HCT116 (cell line): ENCODE measurements at regions not wholly inside any gene's neighbourhood (a gene's known extent, or its start where the extent isn't known, plus 50 kb on each side); places are given as distances from the start of the nearest gene placed in this dataset.

ENCODE experiments used
- ATAC-seq: fragments of 200-7000 bp; cut with Tn5 transposase; 2 replicates; pipeline ENCODE4 v1.9.1; 2020; ENCODE audit warnings: mild to moderate bottlenecking, moderate library complexity
- BruUV-seq: library from RNA; stranded (reverse); fragments of 400-500 nt; replicated peaks from 2 replicates; lab custom pipeline; 2021; lab: Mats Ljungman, UMichigan
- CTCF ChIA-PET: fragments of 300-600 bp; sonication (Branson Sonifier 250); formaldehyde crosslinking; loops from one replicate; lab custom pipeline; 2021; ENCODE audit warnings: antibody characterized with exemption; lab: Charles Lee
- POLR2A ChIA-PET: fragments of 300-600, 350-600 bp; sonication (Branson Sonifier 250); formaldehyde crosslinking; loops from one replicate; lab custom pipeline; 2021; ENCODE audit warnings: antibody characterized with exemption; lab: Charles Lee
- RAD21 ChIA-PET, 2 experiments: fragments of 300-600 bp; sonication (Branson Sonifier 250); formaldehyde crosslinking; loops; one replicate each; lab custom pipeline; 2023; ENCODE audit warnings: low total read pairs in 2 of 2; ENCODE audit not compliant: uncharacterized antibody in 2 of 2, unreplicated experiment in 2 of 2, low non-redundant PET in 1 of 2; lab: Charles Lee
- DNase-seq: peaks from one replicate; pipeline ENCODE4 v3.0.0-alpha.2; 2010; ENCODE audit warnings: low read depth, low spot score
- H2AFZ ChIP-seq: fragments of 200-600 bp; shearing (Covaris generic), sonication (generic); 2 replicates; pipeline ENCODE4 v1.6.1; 2017; ENCODE audit warnings: low read depth, mixed run types, mixed read lengths, antibody characterized with exemption, low read length; ENCODE audit not compliant: poor library complexity, severe bottlenecking
- H3K27ac ChIP-seq: 2 replicates; pipeline ENCODE4 v1.5.1; 2012; ENCODE audit warnings: low read depth, low read length
- H3K27me3 ChIP-seq: fragments of 200-600 bp; sonication (generic); 2 replicates; pipeline ENCODE4 v1.6.1; 2016; ENCODE audit warnings: mixed run types, low read length, mixed read lengths; ENCODE audit not compliant: insufficient read depth
- H3K36me3 ChIP-seq, 2 experiments: fragments of 200-500 bp in 1 of 2; fragments of 200-600 bp in 1 of 2; sonication (Bioruptor generic) in 1 of 2; sonication (generic) in 1 of 2; 2 replicates each; pipeline versions ENCODE4 v1.5.1 to v1.6.1; 2014 to 2016; ENCODE audit warnings: low read length in 2 of 2, inconsistent platforms in 1 of 2, mixed read lengths in 1 of 2, mixed run types in 1 of 2; ENCODE audit not compliant: insufficient read depth in 2 of 2, control insufficient read depth in 1 of 2
- H3K4me1 ChIP-seq, 2 experiments: fragments of 200-600 bp in 1 of 2; sonication (generic) in 1 of 2; 2 replicates each; pipeline versions ENCODE4 v1.5.1 to v1.6.1; 2012 to 2017; ENCODE audit warnings: low read length in 2 of 2, inconsistent platforms in 1 of 2, mild to moderate bottlenecking in 1 of 2, mixed read lengths in 1 of 2, mixed run types in 1 of 2, moderate library complexity in 1 of 2; ENCODE audit not compliant: insufficient read depth in 2 of 2, control insufficient read depth in 1 of 2
- H3K4me2 ChIP-seq: fragments of 200-600 bp; sonication (generic); 2 replicates; pipeline ENCODE4 v1.6.1; 2017; ENCODE audit warnings: mixed run types, low read length, mixed read lengths
- H3K4me3 ChIP-seq, 2 experiments: fragments of 200-600 bp in 1 of 2; sonication (generic) in 1 of 2; replicated peaks in 1 of 2; 2 replicates each; pipeline ENCODE4 v1.5.1; 2011 to 2016; ENCODE audit warnings: low read length in 2 of 2, control low read depth in 1 of 2, low read depth in 1 of 2, mild to moderate bottlenecking in 1 of 2, mixed read lengths in 1 of 2, mixed run types in 1 of 2
- H3K79me2 ChIP-seq: fragments of 200-600 bp; sonication (generic); 2 replicates; pipeline ENCODE4 v1.6.1; 2017; ENCODE audit warnings: mild to moderate bottlenecking, mixed run types, low read length, moderate library complexity, mixed read lengths; ENCODE audit not compliant: insufficient read depth
- H3K9ac ChIP-seq: fragments of 200-600 bp; sonication (generic); 2 replicates; pipeline ENCODE4 v1.6.1; 2016; ENCODE audit warnings: low read length, mixed read lengths
- H3K9me2 ChIP-seq: fragments of 200-600 bp; sonication (generic), shearing (Covaris generic); 2 replicates; pipeline ENCODE4 v1.6.1; 2017; ENCODE audit warnings: mixed run types, mild to moderate bottlenecking, moderate library complexity; ENCODE audit not compliant: insufficient read depth
- H3K9me3 ChIP-seq, 2 experiments: fragments of 200-500 bp in 1 of 2; fragments of 200-600 bp in 1 of 2; sonication (Bioruptor generic) in 1 of 2; sonication (generic) in 1 of 2; 2 replicates each; pipeline ENCODE4 v1.6.1; 2014 to 2017; ENCODE audit warnings: low read length in 2 of 2, mixed read lengths in 2 of 2, inconsistent platforms in 1 of 2, low read depth in 1 of 2, mild to moderate bottlenecking in 1 of 2, mixed run types in 1 of 2, moderate library complexity in 1 of 2; ENCODE audit not compliant: control insufficient read depth in 1 of 2, insufficient read depth in 1 of 2
- H4K20me1 ChIP-seq: fragments of 200-600 bp; sonication (generic), shearing (Covaris generic); 2 replicates; pipeline ENCODE4 v1.6.1; 2017; ENCODE audit warnings: mixed run types, mild to moderate bottlenecking, moderate library complexity; ENCODE audit not compliant: insufficient read depth
- ATF3 ChIP-seq: IDR thresholded peaks from 2 replicates; pipeline ENCODE4 v1.6.1; 2012
- CBX3 ChIP-seq: IDR thresholded peaks from 2 replicates; pipeline ENCODE4 v1.6.1; 2012; ENCODE audit warnings: low read depth
- CTCF ChIP-seq, 3 experiments: fragments of 200-600 bp in 1 of 3; sonication (generic) in 1 of 3; IDR thresholded peaks in 2 of 3; conservative IDR thresholded peaks in 1 of 3; 2 replicates each; pipeline ENCODE4 v1.5.1; 2012 to 2017; ENCODE audit warnings: low read depth in 2 of 3, low read length in 2 of 3, antibody characterized with exemption in 1 of 3, borderline replicate concordance in 1 of 3, control low read depth in 1 of 3, mild to moderate bottlenecking in 1 of 3, mixed read lengths in 1 of 3, mixed run types in 1 of 3, moderate library complexity in 1 of 3; ENCODE audit not compliant: insufficient read depth in 1 of 3
- EGR1 ChIP-seq: IDR thresholded peaks from 2 replicates; pipeline ENCODE4 v1.6.1; 2012; ENCODE audit warnings: low read depth
- ELF1 ChIP-seq: IDR thresholded peaks from 2 replicates; pipeline ENCODE4 v1.6.1; 2012; ENCODE audit warnings: low read depth, borderline replicate concordance
- EZH2phosphoT487 ChIP-seq: fragments of 200-600 bp; IDR thresholded peaks from 2 replicates; pipeline ENCODE4 v1.6.1; 2018; ENCODE audit warnings: antibody characterized with exemption, borderline replicate concordance
- FOSL1 ChIP-seq: IDR thresholded peaks from 2 replicates; pipeline ENCODE4 v1.6.1; 2012; ENCODE audit warnings: low read depth
- MAX ChIP-seq: IDR thresholded peaks from 2 replicates; pipeline ENCODE4 v1.6.1; 2012
- RAD21 ChIP-seq: IDR thresholded peaks from 2 replicates; pipeline ENCODE4 v1.6.1; 2012; ENCODE audit warnings: low read depth, mild to moderate bottlenecking
- REST ChIP-seq: IDR thresholded peaks from 2 replicates; pipeline ENCODE4 v1.6.1; 2012; ENCODE audit warnings: low read depth
- SIN3A ChIP-seq: IDR thresholded peaks from 2 replicates; pipeline ENCODE4 v1.6.1; 2012; ENCODE audit warnings: low read depth
- TCF7L2 ChIP-seq: IDR thresholded peaks from 2 replicates; pipeline ENCODE4 v1.7.0; 2011; ENCODE audit warnings: borderline replicate concordance, inconsistent platforms; ENCODE audit not compliant: insufficient read depth, insufficient read length; ENCODE audit errors: extremely low read depth
- ZBTB33 ChIP-seq: IDR thresholded peaks from 2 replicates; pipeline ENCODE4 v1.6.1; 2011; ENCODE audit warnings: mild to moderate bottlenecking, low read length, moderate library complexity; ENCODE audit not compliant: insufficient replicate concordance; ENCODE audit errors: extremely low read depth
- ZNF274 ChIP-seq: fragments of 200-500 bp; sonication (Bioruptor generic); IDR thresholded peaks from 2 replicates; pipeline ENCODE4 v1.6.1; 2014; ENCODE audit warnings: mild to moderate bottlenecking, low read depth, low read length, inconsistent platforms
- intact Hi-C: fragments of 100-400 bp; cut with micrococcal nuclease; formaldehyde crosslinking; loops from 2 replicates; pipeline ENCODE4 v1.10.0; 2022

- no peaks in the 10 kb centered on the region for H3K4me1 ChIP-seq
- peaks cover 5 to 24% of the 10 kb centered on the region in 2 experiments; a peak in 2 of 4 replicates for H3K9me3 ChIP-seq
- no peaks in the 10 kb centered on the region for H3K79me2 ChIP-seq
- ATAC-seq (no peak), DNase-seq (no peak)
- H3K27me3 ChIP-seq = no peaks in the 10 kb centered on the region
- H3K9ac ChIP-seq = no peak overlapping the region
- POLR2A ChIA-PET = no interaction called here
- RAD21 ChIA-PET = no interaction called here
- TF ChIP-seq ELF1 (no peak), CBX3 (no peak), CTCF (IDR thresholded peaks at IDR 0.05 in 2 of 3, conservative IDR thresholded peaks at IDR 0.05 in 1 of 3; ENCODE audit: borderline replicate concordance in 1 of 3, insufficient read depth in 1 of 3, low read depth in 2 of 3, low read length in 2 of 3) (no peak), ZBTB33 (no peak), MAX (no peak), RAD21 (no peak), TCF7L2 (no peak), EGR1 (no peak), EZH2phosphoT487 (no peak), REST (no peak), ATF3 (no peak), SIN3A (no peak), FOSL1 (no peak), ZNF274 (no peak)
- no peaks in the 10 kb centered on the region for H3K9me2 ChIP-seq
- H3K4me3 ChIP-seq = no peak overlapping the region
- CTCF ChIA-PET = no interaction called here
- H3K4me2 ChIP-seq = no peak overlapping the region
- no peak overlapping the region for H3K27ac ChIP-seq
- intact Hi-C loops = no loop called here
- no TSS peak for BruUV-seq
- H4K20me1 ChIP-seq = no peaks in the 10 kb centered on the region; the same call in 1 of the 2 replicates
- H2AFZ ChIP-seq = no peak overlapping the region
- no peaks in the 10 kb centered on the region for H3K36me3 ChIP-seq
Observed at GRCh38 chr16:63453261-63453660, 1417.0 kb upstream of the CDH8 start.
